ENCODE measurements at regions not wholly inside any gene's neighbourhood (a gene's known extent, or its start where the extent isn't known, plus 50 kb on each side); places are given as distances from the start of the nearest gene placed in this dataset.
A peak's percentile ranks its signal among the peaks of the same experiment; 100 is the strongest.

DNA sequence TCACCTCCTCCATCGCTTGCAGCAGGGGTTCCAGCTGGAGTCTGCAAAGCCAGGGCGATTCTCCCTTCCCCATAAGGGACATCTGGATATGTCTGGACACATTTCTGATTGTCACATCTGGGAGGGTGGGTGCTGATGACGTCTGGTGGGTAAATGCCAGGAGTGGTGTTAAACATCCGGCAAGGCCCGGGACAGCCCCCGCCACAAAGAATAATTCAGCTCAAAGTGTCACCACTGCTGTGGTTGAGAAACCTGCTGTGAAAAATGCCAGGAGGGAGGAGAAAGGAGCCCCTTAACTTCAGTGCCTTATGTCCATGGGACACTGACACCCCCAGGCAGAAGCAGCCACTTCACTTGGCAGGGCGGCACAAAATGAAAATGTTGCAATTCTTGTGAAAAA, 179.4 kb upstream of the SDK2 start:
- Histone ChIP-seq H3K4me2 (ENCODE audit: insufficient read depth in 1 of 2, low read depth in 2 of 2, low read length in 2 of 2) (no peak overlapping the region), H2BK120ac (replicated peaks; ENCODE audit: low read depth, low read length) (no peak overlapping the region), H3K27me3 (replicated peaks in 1 of 4; ENCODE audit: control insufficient read depth in 3 of 4, extremely low read depth in 1 of 4, insufficient read depth in 3 of 4, low read length in 3 of 4) (peaks cover 0 to 41% (median 25%) of the 10 kb centered on the region in 4 experiments; a peak in 5 of 7 replicates), H4K5ac (ENCODE audit: insufficient read length, low read depth, low read length) (no peak overlapping the region), H3K23ac (ENCODE audit: insufficient read length) (no peak overlapping the region), H4K8ac (ENCODE audit: extremely low read depth, insufficient read depth, low read length) (no peak overlapping the region), H2BK20ac (ENCODE audit: low read length) (no peak overlapping the region; the same call in 1 of the 2 replicates), H3K23me2 (ENCODE audit: low read depth, low read length) (no peaks in the 10 kb centered on the region), H3K9ac (replicated peaks in 1 of 4; ENCODE audit: extremely low read depth in 1 of 4, low read depth in 3 of 4, low read length in 3 of 4) (no peak overlapping the region), H2BK15ac (ENCODE audit: low read length) (no peak overlapping the region), H2BK5ac (ENCODE audit: low read depth, low read length) (no peak overlapping the region), H3K14ac (ENCODE audit: insufficient read length) (no peak overlapping the region), H3K4me3 (ENCODE audit: extremely low read depth in 1 of 4, insufficient read depth in 2 of 4, low read depth in 3 of 4, low read length in 4 of 4) (no peak overlapping the region), H4K20me1 (replicated peaks in 1 of 2; ENCODE audit: control insufficient read depth in 1 of 2, insufficient read depth in 2 of 2, low read length in 2 of 2) (no peaks in the 10 kb centered on the region), H3K56ac (replicated peaks; ENCODE audit: insufficient read length, low read depth, low read length) (no peak overlapping the region), H2AFZ (ENCODE audit: low read length) (no peak overlapping the region), H3K4ac (replicated peaks; ENCODE audit: insufficient read length, low read depth, low read length) (no peak overlapping the region), H3K18ac (ENCODE audit: extremely low read depth, low read length) (peak overlapping the region; percentile 75; the same call in 1 of the 2 replicates), H3K79me1 (ENCODE audit: low read depth, low read length) (no peaks in the 10 kb centered on the region), H2AK5ac (ENCODE audit: low read depth, low read length) (no peak overlapping the region), H4K91ac (replicated peaks; ENCODE audit: insufficient read length, low read length) (no peak overlapping the region), H3K27ac (ENCODE audit: low read depth, low read length) (no peak overlapping the region), H2BK12ac (ENCODE audit: low read depth, low read length) (0 out of 2 replicates have a peak overlapping the region, but pooled peaks have one; percentile 80), H3K79me2 (ENCODE audit: control insufficient read depth in 1 of 2, insufficient read depth in 2 of 2, low read length in 2 of 2) (no peaks in the 10 kb centered on the region), H3K4me1 (replicated peaks in 1 of 4; ENCODE audit: control insufficient read depth in 3 of 4, insufficient read depth in 4 of 4, low read length in 3 of 4) (peaks cover 0 to 18% (median 10%) of the 10 kb centered on the region in 4 experiments; a peak in 6 of 7 replicates), H3K9me3 (ENCODE audit: insufficient read depth in 2 of 2, low read depth in 1 of 2, low read length in 1 of 2) (peaks cover 11 to 16% of the 10 kb centered on the region in 2 experiments; a peak in 3 of 4 replicates), H3K36me3 (ENCODE audit: control insufficient read depth in 2 of 4, insufficient read depth in 4 of 4, low read length in 3 of 4) (no peaks in the 10 kb centered on the region)
- no peak for TF ChIP-seq KDM4A (IDR thresholded peaks at IDR 0.05; ENCODE audit: low read depth, low read length, severe bottlenecking)
- TF ChIP-seq HDAC2 (IDR thresholded peaks at IDR 0.05; ENCODE audit: borderline replicate concordance in 1 of 2, low read depth in 2 of 2, low read length in 2 of 2): no peak
- DNase-seq (ENCODE audit: low read depth in 1 of 2, low spot score in 2 of 2) (no peak), FAIRE-seq (no peak)
- 87% methylated on average over 7 of the region's 7 CpGs; no CpG with 5 or more reads in 1 of the 2 experiments for WGBS, 2 experiments (ENCODE audit: extremely low coverage in 1 of 2, insufficient coverage in 1 of 2, insufficient read length in 1 of 2, insufficient replicate concordance in 2 of 2, low coverage in 1 of 2, low lambda C conversion rate in 2 of 2, missing lambda C conversion rate in 1 of 2)
- POLR2A ChIA-PET (ENCODE audit: partially characterized antibody): interaction anchor here (0.6 to 0.8 kb wide), 2 partner anchors 8 to 18 kb away, joined by 3 read pairs; no protein-coding TSS in a partner anchor
- CTCF ChIA-PET (ENCODE audit: partially characterized antibody): interaction anchor here (0.6 to 3.9 kb wide), 12 partner anchors 9 to 522 kb away, joined by 3 to 15 read pairs (median 3); no protein-coding TSS in a partner anchor
